Keratinocyte (primary cell): ENCODE measurements at regions not wholly inside any gene's neighbourhood (a gene's known extent, or its start where the extent isn't known, plus 50 kb on each side); places are given as distances from the start of the nearest gene placed in this dataset.

Experiments
- DNase-seq: peaks from one replicate; pipeline ENCODE4 v3.0.0-alpha.2; 2011; ENCODE audit warnings: low read depth, missing footprints, low spot score
- FAIRE-seq: peaks from 2 replicates; lab custom pipeline; 2011; peaks lifted over from hg19 to GRCh38; lab: Jason Lieb, UNC
- H2AFZ ChIP-seq: 2 replicates; pipeline ENCODE4 v1.6.0; 2012; ENCODE audit warnings: low read length, control low read depth, inconsistent platforms; ENCODE audit not compliant: control insufficient read depth
- H3K27ac ChIP-seq: 2 replicates; pipeline ENCODE4 v1.5.1; 2011; ENCODE audit warnings: low read length; ENCODE audit not compliant: control insufficient read depth, insufficient read depth
- H3K27me3 ChIP-seq: 3 replicates; pipeline ENCODE4 v1.6.0; 2011; ENCODE audit warnings: low read length; ENCODE audit not compliant: control insufficient read depth, insufficient read depth; ENCODE audit errors: extremely low read depth
- H3K36me3 ChIP-seq, 2 experiments: 2 replicates in 1 of 2; 3 replicates in 1 of 2; pipeline ENCODE4 v1.5.1; 2011; ENCODE audit warnings: low read length in 2 of 2, mild to moderate bottlenecking in 1 of 2; ENCODE audit not compliant: control insufficient read depth in 2 of 2, insufficient read depth in 2 of 2; ENCODE audit errors: extremely low read depth in 1 of 2
- H3K4me1 ChIP-seq: 3 replicates; pipeline ENCODE4 v1.5.1; 2011; ENCODE audit warnings: low read length; ENCODE audit not compliant: control insufficient read depth, insufficient read depth; ENCODE audit errors: extremely low read depth
- H3K4me2 ChIP-seq: 3 replicates; pipeline ENCODE4 v1.6.0; 2011; ENCODE audit warnings: low read depth, low read length; ENCODE audit not compliant: control insufficient read depth, insufficient read depth; ENCODE audit errors: extremely low read depth
- H3K4me3 ChIP-seq, 3 experiments: fragments of 200-600 bp in 1 of 3; sonication (generic) in 1 of 3; 2 replicates in 2 of 3; 3 replicates in 1 of 3; pipeline ENCODE4 v1.5.1; 2011 to 2016; ENCODE audit warnings: low read length in 3 of 3, mild to moderate bottlenecking in 3 of 3, control low read depth in 2 of 3, inconsistent platforms in 1 of 3, low read depth in 1 of 3, mixed read lengths in 1 of 3, mixed run types in 1 of 3, moderate library complexity in 1 of 3; ENCODE audit not compliant: control insufficient read depth in 2 of 3, insufficient read depth in 2 of 3; ENCODE audit errors: extremely low read depth in 1 of 3
- H3K79me2 ChIP-seq: 2 replicates; pipeline ENCODE4 v1.6.0; 2012; ENCODE audit warnings: low read length; ENCODE audit not compliant: control insufficient read depth, insufficient read depth
- H3K9ac ChIP-seq: 3 replicates; pipeline ENCODE4 v1.6.0; 2011; ENCODE audit warnings: low read length; ENCODE audit not compliant: control insufficient read depth, insufficient read depth; ENCODE audit errors: extremely low read depth
- H3K9me1 ChIP-seq: 3 replicates; pipeline ENCODE4 v1.6.0; 2011; ENCODE audit warnings: low read length; ENCODE audit not compliant: control insufficient read depth, insufficient read depth; ENCODE audit errors: extremely low read depth
- H3K9me3 ChIP-seq: 2 replicates; pipeline ENCODE4 v1.5.1; 2012; ENCODE audit warnings: low read depth, low read length; ENCODE audit not compliant: control insufficient read depth
- H4K20me1 ChIP-seq: 3 replicates; pipeline ENCODE4 v1.6.0; 2011; ENCODE audit warnings: low read length; ENCODE audit not compliant: control insufficient read depth, insufficient read depth; ENCODE audit errors: extremely low read depth
- CTCF ChIP-seq, 3 experiments: IDR thresholded peaks in 1 of 3; conservative IDR thresholded peaks in 1 of 3; optimal IDR thresholded peaks in 1 of 3; 2 replicates in 2 of 3; 3 replicates in 1 of 3; pipeline versions ENCODE3 to v1.5.1; 2011; ENCODE audit warnings: low read length in 3 of 3, mild to moderate bottlenecking in 3 of 3, moderate library complexity in 2 of 3, control low read depth in 1 of 3, inconsistent platforms in 1 of 3; ENCODE audit not compliant: insufficient read depth in 2 of 3; ENCODE audit errors: extremely low read depth in 1 of 3
- EZH2 ChIP-seq: IDR thresholded peaks from one replicate; pipeline ENCODE4 v1.6.1; 2012; ENCODE audit warnings: inconsistent platforms, mild to moderate bottlenecking, low read length, moderate library complexity
- dilution Hi-C: fragments of 300-500 bp; cut with MboI; formaldehyde crosslinking; loops from one replicate; pipeline ENCODE4 v1.7.0; 2020; ENCODE audit warnings: low sequenced_read_pairs; ENCODE audit not compliant: extremely low pct_ligation_motif_present

GRCh38 chr7:136143271-136143670, 166.1 kb upstream of the MTPN start:
- DNase-seq (no peak), FAIRE-seq (no peak)
- Histone ChIP-seq H3K79me2 (no peaks in the 10 kb centered on the region), H3K4me3 (no peak overlapping the region), H3K9me1 (no peaks in the 10 kb centered on the region), H3K4me1 (no peaks in the 10 kb centered on the region), H2AFZ (no peak overlapping the region), H3K9me3 (no peaks in the 10 kb centered on the region), H3K27me3 (no peaks in the 10 kb centered on the region), H3K4me2 (no peak overlapping the region), H3K27ac (no peak overlapping the region), H3K9ac (no peak overlapping the region), H4K20me1 (no peaks in the 10 kb centered on the region), H3K36me3 (no peaks in the 10 kb centered on the region)
- dilution Hi-C loops, result no loop called here
- TF ChIP-seq CTCF (optimal IDR thresholded peaks at IDR 0.05 in 1 of 3, IDR thresholded peaks at IDR 0.05 in 1 of 3, conservative IDR thresholded peaks at IDR 0.05 in 1 of 3; ENCODE audit: extremely low read depth in 1 of 3, insufficient read depth in 2 of 3, low read length in 3 of 3) (no peak), EZH2 (no peak)

- H3K27ac ChIP-seq, result no peak overlapping the region
- H3K27me3 ChIP-seq, result no peaks in the 10 kb centered on the region
- TF ChIP-seq EZH2, result no peak
- TF ChIP-seq CTCF (optimal IDR thresholded peaks at IDR 0.05 in 1 of 3, IDR thresholded peaks at IDR 0.05 in 1 of 3, conservative IDR thresholded peaks at IDR 0.05 in 1 of 3; ENCODE audit: extremely low read depth in 1 of 3, insufficient read depth in 2 of 3, low read length in 3 of 3), result no peak
- no peak overlapping the region for H3K9ac ChIP-seq
- H3K79me2 ChIP-seq, result no peaks in the 10 kb centered on the region
- dilution Hi-C loops, result no loop called here
- DNase-seq (no peak), FAIRE-seq (no peak)
- no peak overlapping the region for H3K4me2 ChIP-seq
- no peaks in the 10 kb centered on the region for H3K9me1 ChIP-seq
- H3K36me3 ChIP-seq, result no peaks in the 10 kb centered on the region
- H3K4me3 ChIP-seq, result no peak overlapping the region
- no peaks in the 10 kb centered on the region for H3K4me1 ChIP-seq
- H3K9me3 ChIP-seq, result no peaks in the 10 kb centered on the region
- H2AFZ ChIP-seq, result no peak overlapping the region
- H4K20me1 ChIP-seq, result no peaks in the 10 kb centered on the region
These were observed 165.4 kb upstream of the MTPN start for GRCh38 chr7:136142583-136142982.
